Hippocampal formation (tissue), 2 donors: ENCODE measurements at regions not wholly inside any gene's neighbourhood (a gene's known extent, or its start where the extent isn't known, plus 50 kb on each side); places are given as distances from the start of the nearest gene placed in this dataset.

Experiments used
- DNase-seq, 2 donors: peaks; one replicate each; lab custom pipeline; 2025; lab: John Stamatoyannopoulos, UW

DNA sequence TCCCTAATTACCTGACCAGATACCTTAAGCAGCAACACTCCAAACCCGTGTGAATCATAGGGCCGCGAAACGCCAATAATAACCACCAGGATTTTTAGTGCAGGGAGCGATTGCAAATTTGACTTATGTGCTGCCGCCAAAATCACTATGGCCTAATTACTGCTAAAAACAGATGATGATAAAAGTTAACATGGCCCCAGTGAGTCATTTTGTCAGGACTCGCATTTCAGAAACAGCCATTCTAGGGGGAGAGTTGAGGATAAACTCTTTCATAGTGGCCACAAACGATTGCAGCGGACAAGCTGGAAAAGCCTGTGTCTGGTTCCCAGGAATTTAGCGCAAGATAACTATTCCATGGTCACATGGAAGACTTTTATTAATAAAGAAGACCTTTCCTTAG is 103.4 kb downstream of the HLX start:
- DNase-seq: no peak

DNA sequence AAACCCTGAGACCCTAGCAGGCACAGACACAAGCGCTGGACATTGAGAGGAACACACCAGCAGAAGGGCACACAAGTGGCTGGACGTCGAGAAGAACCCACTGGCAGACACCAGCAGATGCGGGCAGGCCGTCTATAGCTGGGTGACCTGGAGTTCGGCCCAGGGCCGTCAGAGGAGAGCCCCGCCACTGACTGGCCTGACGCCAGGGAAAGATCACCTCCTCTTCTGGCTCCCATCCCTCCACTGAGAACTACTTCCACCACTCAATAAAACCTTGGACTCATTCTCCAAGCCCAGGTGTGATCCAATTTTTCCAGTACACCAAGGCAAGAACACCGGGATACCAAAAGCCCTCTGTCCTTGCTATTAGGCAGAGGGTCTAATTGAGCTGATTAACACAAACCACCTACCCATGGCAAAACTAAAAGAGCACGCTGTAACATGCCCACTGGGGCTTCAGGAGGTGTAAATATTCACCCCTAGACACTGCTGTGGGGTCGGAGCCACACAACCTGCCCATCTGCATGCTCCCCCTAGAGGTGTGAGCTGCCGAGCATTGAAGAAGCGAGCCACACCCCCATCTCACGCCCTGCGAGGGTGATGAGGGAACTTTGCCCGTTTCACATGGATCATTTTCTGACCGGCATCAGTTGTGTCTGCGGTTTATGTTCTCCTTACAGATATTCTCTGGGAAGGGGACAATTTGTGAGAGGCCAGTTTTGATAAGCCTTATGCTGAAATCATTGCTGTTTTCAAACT is 104.8 kb downstream of the HLX start:
- no peak for DNase-seq

DNA sequence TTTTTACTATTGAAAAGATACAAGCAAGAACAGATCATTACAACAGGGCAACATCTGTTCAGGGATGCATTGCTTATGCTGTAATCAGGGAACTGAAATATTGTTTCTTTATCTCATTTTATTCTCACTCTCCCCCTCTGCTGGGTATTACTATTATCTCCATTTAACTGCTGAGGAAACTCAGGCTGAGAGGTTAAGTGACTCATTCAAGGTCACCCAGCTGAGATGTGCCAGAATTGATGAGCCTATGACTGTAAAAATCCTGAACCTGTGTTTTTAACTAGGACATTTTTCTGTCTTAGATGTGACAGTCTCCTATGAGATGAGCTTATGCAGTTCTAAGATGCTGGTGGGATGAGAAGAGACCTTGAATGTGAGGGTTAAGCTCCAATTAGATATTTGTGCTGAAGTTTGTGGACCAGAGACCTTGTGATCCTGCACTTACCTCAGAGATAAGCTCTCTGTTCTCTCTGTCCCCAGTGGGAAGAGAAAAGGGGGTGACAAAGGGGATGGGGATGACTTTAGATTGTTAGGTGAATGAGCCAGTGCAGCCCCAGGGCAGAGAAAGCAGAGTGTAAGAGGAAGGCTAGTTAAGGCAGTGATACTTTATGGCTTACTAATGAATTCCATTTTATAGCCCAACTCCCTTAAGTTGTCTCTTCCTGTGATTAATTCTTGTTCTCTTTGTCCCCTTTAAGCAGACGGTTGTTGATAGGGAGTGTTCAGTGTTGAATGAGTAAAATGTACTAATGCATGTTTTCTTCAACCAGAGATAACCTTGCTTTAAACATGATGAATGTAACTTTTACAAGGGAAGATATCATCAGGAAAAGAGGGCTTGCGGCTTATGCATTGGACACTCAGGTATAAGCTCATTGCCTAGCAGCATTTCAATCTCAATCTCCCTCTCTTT is 111.4 kb downstream of the HLX start:
- no peak for DNase-seq

DNA sequence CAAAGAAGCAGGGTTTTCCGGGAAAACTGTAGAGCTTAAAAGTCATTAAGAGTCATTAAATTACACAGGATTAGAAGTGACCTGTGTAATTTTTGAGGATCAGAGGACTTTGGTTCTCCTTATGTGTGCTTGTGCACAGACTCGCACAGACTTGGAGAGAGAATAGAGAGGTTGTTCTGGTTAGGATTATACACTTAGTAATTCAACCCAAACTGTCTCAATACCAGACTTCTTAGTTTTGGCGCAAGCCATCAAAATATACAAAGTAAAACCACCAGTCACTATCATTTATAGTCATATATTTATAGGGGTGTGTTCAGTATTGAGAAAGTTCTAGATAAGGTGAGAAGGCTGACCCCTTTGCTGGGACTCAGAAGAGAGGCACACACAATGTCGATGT is 112.3 kb downstream of the HLX start:
- no peak for DNase-seq

DNA sequence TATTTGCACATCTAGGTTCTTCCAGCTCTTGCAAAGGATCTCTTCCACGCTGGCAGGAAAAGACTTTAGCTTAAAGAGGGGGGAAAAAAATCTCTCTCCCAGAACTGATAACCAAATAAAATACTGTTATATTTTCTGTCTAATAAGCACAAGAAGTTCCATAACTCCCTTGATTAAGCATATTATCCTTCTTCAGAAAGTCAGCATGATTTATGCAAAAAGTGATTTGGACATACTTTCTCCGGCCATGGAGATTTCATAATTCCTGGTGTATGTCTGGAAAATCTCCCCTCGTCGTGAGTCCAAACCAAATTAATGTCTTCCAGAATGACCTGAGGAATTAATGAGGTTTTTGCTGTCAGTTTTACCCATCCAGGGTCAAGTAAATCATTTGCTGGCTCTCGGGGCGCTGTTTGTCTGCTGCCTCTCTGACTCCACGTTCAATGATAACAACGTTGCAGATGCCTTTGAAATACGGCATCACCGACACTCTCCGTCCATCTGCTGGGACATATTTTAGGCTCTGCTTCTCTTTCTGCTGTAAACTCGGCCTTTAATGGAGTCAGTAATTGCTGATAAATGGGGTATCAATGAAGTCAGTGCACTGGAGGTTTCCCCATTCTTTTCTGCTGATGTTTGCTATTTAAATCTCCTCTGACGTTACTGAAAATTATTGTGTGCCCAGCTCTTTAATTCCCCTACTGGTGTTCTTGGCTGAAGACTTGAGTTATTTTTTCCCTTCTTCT is 112.9 kb downstream of the HLX start:
- no peak for DNase-seq

DNA sequence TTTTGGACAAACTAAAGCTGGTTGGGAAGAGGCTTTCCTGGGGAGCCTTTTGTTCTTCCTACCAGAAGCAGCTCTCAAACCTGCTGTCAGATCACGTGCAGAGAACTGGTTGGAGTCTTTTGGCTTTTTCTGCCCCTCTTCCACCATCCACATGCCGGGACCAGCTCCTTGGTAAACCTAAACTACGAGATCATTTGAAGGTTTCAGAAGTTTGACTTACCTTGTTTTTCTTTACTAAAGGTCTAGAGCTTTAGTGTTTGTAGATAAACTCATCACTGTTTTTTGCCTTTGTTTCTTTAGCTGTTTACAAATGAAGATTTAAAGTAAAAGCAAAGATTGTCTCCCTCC is 113.4 kb downstream of the HLX start:
- no peak for DNase-seq

DNA sequence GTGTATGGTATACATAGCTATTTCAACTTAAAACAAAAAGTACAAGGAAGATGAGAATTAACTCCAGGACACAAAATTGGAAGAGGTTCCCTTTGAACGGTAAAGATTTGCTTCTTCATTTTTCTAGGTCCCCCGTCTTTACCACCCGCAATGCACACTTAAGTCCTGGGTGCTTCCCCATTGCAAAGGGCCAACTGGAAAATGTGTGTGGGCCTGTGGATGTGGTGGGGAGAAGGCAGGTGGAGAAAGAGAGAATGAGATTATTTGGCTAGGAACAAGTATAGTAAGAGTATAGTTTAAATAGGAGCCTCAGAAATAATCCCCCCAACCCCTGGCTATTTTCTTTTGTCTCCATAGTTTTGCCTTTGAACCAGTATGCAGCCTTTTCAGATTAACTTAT is 115.4 kb downstream of the HLX start:
- DNase-seq: no peak

DNA sequence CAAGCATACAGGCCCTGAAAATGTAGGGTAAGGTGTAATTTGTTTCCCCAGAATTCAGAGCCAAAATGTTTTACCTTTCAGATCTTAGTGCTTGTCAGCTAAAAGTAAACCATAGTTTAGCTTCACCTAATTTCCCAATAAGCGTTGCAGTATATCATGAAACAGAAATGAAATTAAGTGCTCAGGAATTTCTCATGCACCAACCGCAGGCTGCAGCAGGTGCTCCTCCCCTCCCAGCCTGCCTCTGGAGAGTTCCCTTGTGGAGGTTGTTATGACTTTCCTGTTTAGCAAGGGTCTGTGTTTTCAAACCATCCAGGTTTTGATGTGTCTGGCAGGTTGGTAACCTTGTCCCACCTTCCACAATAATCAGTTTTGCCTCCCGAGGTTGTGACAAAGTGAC is 118.5 kb downstream of the HLX start:
- no peak for DNase-seq

DNA sequence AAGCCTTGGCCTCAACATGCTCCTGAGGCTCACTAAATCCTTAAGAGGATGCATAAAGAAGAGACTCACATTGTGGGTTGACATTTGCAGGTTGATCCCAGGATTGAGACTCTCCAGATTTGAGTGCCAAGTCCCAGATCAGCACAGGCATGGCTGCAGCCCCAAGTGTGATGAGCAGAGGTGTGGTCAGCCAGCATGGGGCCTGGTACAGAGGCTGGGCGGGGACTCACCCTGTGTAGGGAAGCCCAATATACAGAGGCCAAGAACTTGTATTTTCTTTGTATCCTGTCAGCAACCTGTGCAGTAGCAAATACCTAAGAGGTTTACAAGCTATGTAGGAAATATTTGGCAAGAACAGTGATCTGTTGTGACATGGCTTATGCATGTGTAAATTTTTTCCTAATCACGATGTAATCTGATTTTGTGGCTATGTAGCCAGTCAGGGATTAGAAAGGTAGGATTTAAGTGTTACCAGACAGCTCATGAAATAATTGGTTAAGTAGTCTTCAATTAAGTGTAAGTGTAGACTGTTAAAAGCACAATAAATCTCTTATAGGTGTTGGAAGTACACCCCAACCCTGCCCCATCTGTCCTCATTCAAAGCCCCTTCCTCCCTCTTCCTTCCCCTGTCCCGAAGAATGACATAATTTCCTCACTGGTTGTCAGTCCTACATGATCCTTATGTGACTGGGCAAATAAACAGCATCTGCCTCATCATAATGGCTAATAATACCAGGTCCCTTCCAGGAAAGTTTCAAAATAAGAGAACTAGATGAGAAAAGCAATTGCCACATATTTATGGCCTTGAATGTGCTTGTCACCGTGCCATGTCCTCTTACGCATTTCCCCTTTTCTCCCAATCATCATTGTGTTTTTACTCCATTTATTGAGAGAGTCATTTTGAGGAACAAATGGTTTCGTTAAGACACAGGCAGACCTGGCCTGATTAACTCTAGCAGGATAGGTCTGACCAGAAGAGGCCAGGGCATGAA is 120.9 kb downstream of the HLX start:
- DNase-seq: no peak

DNA sequence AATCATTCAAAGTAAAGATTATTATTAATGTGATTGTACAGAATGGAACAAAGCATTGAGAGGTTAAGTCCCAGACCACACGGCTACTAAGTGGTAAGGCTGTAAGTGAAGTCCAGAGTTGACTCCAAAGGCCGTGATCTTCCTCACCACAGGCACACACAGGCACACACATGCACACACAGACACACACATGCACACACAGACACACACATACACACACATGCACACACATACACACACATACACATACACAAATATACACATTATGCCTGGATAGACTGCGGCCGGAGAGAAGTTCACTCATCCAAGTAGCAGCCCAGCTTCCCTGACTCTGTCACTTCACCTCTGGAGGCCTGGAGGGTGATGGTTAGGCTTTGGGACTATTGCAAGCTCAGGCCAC is 121.9 kb downstream of the HLX start:
- no peak for DNase-seq

DNA sequence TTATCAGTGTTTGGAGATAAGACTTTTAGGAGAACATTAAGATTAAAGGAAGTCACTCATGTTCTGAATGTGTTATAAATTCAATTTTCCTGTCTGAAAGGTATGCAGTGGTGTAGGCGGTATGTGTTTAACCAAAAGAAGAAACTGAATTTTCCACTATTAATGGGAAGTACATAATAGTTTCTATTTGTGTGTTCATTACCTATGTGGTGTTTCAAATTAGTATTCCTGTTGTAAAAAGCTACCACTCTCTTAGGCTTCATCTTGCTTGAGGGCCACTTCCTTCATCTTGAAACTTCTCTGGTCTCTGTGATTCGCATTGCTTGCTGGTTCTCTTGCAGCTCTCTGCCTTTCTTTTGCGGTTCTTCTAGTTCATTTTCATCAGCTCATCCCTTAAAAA is 123.4 kb downstream of the HLX start:
- no peak for DNase-seq

DNA sequence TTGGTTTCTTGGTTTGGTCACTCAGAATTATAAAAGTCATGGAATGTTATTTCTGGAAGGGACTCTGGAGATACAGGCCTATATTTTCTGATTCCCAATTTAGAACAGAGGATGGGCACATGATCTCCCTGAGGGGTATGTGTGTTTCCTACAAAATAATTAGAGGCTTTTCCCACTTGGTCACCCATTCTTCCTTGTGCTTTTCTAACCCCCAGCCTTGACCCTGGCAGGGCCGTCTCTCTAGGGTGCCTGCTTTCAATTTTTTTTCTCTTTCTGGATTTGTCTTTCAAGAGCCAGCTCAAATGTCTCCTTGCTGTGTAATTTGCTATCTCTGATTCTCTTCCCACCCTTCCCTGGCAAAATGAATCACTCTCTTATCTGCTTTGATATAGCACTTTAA is 131.9 kb downstream of the HLX start:
- DNase-seq: no peak

DNA sequence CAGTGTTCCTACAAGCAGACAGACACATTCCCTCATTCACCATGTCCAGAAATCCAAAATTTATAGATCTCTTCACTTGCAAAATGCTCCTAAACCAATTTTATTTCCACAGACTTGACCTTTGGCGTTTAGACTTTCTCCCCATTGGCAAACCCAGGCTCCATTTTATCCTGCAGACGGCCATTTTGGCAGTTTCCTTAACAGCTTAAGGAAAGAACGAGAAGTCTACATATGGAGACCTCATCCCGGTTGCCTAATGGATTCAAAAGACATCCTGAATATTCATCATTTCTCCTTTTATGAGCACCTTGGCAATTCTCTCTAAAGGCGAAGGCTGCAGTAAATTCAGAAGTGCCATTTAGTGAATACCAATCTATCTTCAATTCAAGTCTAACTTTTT is 132.9 kb downstream of the HLX start:
- DNase-seq: no peak

DNA sequence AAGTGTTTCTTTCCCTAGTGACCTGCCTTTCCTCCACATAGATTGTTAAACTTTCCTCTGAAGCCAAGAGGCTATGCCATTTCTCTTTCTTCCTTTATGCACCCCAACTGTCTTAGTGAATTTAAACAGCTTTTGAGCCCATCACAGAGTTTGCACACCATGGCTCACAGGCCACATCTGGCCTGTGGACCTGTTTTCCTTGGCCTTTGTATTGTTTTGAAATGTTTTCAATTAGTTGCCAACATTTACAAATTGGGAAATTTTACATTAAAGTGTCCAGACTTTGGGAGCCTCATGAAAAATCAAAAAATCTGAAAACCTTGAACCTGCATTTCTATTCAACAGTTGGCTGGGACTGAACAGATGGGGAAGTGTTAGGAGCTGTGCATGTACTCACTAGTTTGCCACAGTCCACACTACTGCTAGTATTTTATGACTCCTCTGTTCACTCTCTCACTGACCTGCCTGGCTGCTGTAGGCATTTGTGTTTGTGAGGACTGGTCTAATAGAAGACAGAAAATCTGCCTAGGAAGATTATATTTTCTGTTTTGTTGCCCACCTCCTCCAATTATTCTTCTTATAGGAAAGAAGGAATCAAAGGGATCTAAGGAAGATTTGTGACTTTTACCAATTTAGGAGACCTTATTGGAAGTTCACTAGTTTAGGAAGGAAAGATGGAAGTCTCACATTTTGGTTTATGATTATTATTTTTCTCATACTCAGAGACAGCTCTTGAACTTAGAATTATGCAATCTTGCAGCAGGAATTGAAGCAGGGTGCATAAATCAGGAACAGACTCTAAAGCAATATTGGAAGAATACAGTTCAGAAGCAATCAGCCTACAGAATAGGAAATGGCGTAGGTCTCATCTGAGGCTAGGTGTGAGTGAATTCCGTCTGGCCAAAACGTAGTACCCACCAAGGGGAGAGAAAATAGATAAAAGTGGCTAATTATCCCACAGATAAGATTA is 134.7 kb downstream of the HLX start:
- DNase-seq: no peak

DNA sequence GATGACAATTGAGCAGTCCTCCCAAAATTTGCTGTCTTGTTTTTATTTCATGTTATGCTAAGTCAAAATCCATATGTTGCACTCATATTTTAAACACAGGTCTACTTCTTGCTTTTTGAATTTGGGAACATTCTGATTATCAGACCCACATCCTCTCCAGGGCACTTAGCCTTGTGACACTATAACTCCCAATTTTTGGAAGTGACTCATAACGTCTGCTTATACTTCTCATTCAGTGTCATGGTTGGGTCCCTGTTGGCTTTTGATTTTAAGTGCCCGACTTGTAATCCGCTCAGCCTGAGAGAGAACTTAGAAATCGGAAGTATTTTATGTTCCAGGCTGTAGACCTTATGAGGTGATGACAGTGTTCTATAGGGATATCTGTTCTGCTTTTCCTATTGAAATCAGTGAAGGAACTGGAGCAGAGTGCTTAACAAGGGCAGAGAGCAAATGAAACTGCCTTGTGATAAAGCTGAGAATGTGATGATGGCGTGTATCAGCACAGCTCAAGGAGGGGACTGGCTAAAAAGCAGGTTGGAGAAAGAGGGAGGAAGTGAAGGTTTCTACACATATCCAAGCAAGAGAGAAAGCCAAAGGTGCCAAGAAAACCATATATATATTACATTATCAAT is 136.0 kb downstream of the HLX start:
- DNase-seq: no peak

DNA sequence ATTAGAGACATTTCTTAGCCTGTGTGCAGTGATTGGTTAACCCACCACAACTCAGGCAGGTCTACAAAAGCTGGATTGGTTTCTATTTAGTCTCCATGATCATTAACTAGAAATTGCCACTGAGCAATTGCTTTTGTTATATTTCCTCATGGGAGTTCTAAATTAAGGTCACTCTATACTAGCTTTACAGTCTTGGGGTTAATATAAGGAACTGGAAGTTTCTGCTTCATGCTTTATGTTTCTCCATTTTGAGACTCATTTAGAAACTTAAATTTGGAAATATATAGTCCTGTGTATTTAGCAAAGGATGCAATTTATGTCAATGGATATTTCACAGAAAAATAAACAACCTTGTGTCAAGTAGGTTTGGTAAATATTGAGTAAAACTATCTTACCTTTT is 137.5 kb downstream of the HLX start:
- DNase-seq: no peak

DNA sequence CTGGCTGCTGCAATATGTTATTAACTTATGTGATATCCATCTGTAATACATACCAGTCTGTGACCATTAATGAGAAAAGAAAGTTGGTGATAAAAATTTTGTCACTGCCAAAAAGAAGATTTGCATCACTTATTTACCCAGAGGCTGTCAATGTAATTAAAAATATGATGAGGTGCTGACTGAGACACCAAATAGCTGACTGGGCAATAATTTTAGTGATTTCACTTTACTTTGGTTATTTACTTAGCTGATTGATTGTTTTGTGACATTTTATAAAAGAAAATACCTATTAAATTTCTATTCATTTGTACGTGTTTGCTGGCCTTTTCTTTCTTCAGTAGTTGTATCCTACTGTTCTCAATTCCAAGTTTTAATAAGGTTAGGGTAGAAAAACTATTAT is 139.2 kb downstream of the HLX start:
- DNase-seq: no peak

DNA sequence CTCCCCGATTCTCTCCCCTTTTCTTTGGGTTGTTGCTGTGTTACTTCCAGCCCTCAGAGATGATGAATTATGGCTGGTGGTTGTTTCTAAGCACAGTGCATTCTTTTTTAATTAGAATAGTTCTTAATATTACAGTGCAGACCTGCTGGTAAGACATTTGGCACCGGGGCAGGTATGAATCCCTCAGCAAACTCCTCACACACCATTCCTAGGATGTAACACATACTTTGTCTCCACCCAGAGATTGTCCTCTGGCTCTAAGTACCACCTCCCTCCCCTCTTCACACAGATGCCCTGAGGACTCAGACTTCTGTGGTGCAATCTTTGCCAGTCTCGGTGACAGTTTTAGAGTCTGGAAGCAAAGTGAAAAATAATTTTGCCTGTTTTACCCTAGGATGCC is 143.1 kb downstream of the HLX start:
- DNase-seq: no peak

DNA sequence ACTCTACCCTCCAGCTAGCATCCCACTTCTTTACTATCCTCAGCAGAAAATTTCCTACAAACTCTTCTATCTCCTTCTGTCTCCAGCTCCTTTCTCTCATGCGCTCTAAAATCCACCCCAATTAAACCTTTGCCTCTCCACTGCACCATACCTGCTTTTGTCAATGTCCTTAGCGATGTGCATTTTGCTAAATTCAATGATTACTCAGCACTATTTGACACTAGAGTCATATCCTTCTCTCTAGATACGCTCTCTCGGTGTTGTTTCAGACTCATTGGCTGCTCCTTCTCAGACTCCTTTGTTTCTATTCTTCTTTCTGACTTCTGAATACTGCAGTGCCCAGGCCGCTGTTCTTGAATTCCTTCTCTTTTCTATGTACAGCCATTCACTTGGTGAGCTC is 144.2 kb downstream of the HLX start:
- no peak for DNase-seq

DNA sequence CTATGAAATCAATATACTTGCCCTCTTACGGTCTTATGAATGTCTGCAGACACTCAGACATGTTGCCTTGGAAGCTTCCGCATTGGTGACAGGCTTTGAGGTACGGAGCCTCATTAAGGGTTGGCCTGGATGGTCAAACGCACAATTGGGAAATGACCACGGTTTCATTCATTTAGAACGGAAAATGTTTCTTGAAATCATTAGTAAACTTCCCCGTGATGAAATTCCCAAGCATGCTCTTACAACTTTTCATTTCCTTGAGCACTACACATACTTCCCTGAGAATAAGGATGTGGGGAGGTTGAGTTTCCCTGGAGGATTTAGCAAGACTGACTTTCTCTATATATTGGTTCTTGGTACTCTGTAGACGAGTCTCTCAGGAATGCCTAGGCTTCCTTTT is 146.3 kb downstream of the HLX start:
- no peak for DNase-seq
